Inflammatory macrophage (primary cell): ENCODE measurements at regions not wholly inside any gene's neighbourhood (a gene's known extent, or its start where the extent isn't known, plus 50 kb on each side); places are given as distances from the start of the nearest gene placed in this dataset.

Experiments
- DNase-seq, 2 donors: peaks; one replicate each; pipeline ENCODE4 v3.0.0-alpha.2; 2020 to 2022

- no peak for DNase-seq
These were observed 367.4 kb upstream of the NR5A2 start for GRCh38 chr1:199660071-199660470.

DNA sequence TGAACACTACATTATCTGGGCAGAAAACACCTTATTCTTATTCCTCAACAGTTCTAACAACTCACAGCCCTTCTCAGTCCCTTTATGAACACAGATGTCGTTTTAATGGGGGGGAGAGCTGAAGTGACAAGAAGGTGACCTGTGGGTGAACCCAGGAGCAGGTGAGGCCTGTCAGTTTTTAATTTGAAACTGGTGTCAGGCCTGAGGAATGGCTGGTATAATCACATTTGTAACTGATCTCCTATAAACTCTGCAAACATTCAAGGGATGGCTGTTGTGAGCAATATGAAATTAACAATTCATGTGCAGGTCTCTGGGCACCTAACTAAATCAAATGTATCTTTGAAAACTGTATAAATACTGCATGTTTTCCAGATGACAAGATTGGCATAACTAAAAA, 362.1 kb upstream of the NR5A2 start:
- no peak for DNase-seq

DNA sequence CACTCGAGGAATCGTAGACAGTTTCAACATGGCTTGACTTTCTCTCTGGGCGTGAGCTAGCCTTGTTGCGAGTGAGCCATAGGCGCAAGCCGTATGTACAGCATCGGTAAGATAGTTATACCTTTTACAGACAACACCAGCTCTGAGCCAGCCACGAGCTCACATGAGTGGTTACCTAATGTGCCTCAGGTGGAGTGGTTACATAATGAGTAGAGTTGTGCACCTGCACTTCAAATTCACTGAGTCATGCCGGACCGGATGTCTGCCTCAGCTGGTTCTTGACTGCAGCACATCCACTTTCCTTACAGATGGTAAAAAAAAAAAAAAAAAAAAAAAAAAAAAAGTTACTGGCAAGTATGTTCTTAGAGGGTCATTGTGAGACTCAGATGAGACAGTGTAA, 360.4 kb upstream of the NR5A2 start:
- no peak for DNase-seq

DNA sequence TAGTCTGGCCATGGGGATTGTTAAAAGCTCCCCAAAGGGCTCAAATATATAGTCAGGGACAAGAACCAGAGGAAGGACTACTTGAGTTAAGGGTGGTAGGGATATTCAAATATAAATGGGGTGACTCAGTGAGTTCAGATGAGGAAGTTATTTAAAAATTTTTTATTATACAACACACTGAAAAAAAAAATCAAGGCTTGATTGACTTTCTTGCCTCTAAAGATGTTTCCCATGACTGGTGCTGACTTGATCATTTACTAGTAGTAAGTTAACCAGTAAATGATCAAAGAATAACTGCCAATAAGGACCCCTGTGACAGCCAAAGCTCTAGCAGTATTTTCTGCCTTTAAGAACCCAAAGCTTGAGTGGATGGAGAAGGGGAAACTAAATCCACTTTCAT, 357.6 kb upstream of the NR5A2 start:
- DNase-seq, result no peak

GRCh38 chr1:199671684-199672083, 355.8 kb upstream of the NR5A2 start:
- DNase-seq, result no peak

DNA sequence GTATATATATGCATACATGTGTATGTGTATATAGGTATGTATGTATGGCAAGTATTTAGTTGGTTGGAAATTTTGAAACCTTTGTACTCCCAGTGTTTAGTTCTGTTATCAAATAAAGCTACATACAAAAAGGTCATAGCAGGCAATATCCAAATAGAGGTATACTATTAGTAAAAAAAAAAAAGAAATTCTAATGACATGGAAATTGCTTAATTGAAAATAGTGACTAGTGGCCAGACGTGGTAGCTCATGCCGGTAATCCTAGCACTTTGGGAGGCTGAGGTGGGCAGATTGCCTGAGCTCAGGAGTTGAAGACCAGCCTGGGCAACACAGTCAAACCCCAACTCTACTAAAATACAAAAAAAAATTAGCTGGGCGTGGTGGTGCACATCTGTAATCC, 351.6 kb upstream of the NR5A2 start:
- DNase-seq, result no peak

DNA sequence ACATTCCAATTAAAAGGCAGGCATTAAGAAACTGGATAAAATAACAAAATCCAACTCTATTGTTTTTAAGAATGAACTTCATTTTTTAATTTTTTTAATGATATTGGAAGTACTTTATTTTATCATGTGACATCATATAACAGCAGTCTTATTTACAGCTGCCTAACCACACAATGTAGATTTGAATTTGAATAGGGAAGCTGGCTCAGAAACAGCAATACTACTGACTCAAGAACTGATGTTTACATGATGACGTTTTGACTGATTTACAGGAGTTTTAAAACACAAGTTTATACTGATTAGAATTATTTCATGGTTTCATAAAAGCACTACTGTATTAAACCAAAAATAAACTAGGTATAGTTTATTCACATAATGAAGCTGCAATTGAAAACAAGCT, 348.7 kb upstream of the NR5A2 start:
- DNase-seq, result no peak

- no peak for DNase-seq
These were observed 345.4 kb upstream of the NR5A2 start for GRCh38 chr1:199682081-199682480.

- peak; percentile 60 to 70 for DNase-seq
These were observed 342.7 kb upstream of the NR5A2 start for GRCh38 chr1:199684686-199685273.

- DNase-seq, result no peak
These were observed 342.1 kb upstream of the NR5A2 start for GRCh38 chr1:199685369-199685768.

GRCh38 chr1:199687321-199687720, 340.2 kb upstream of the NR5A2 start:
- DNase-seq, result peak; percentile 13 to 17

GRCh38 chr1:199688133-199688676, 339.3 kb upstream of the NR5A2 start:
- DNase-seq, result no peak

DNA sequence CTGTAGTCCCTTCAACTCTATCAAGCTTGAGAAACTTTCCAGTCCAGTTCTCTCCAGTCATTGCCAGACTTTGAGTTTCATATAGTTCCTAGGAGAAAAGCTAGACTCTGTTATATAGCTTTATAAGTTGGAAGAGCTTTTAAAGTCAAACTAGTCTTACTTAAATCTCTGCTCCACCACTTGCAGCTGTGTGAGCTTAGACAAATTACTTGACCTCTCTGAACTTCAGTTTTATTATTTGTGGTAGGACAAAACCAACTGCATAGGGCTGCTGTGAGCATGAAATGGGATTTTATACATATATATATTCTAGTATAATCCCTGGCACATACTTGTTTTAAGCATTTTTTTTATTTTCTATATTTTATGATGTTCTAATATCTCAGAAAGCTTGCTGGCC, 338.7 kb upstream of the NR5A2 start:
- DNase-seq, result no peak

DNA sequence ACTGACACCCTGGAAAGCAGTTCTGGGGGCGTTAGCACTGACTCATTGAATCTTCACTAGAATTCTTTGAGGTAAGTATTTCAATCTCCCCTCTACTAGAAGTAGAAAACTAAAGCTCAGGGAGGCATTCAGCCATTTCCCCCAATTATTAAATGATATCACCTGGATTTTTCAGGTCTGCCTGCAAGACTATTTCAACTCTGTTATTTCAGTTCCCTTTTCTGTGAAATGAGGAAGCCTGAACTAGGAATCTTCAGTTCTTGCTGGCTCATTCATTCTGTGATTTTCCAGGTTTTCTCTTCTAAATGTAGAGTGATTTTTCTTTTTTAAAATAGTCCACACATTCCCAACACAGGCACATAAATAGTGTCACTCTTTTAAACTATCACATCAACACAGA, 337.0 kb upstream of the NR5A2 start:
- peak in 1 of 2 donors; percentile 18 for DNase-seq

GRCh38 chr1:199691540-199691939, 336.0 kb upstream of the NR5A2 start:
- DNase-seq, result peak; percentile 83 to 94

DNA sequence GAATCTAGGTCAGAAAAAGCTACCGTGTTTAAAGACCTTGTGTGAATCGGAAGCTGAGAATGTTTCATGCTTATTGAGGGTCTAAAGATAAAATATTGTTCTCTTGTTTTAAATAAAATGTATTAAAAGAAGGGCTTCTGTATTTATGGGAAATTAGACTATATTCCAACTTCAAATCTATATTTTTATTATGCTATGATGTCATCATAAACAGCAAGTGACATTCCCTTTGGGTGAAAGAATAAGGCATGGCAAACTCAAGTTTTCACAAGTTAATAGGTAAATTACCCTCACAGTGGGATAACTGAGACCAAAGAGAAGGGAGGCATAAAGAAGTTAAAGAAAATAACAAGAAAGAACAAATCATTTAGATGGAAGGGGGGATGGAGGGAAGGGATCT, 333.8 kb upstream of the NR5A2 start:
- no peak for DNase-seq

GRCh38 chr1:199696225-199696624, 331.3 kb upstream of the NR5A2 start:
- no peak for DNase-seq

GRCh38 chr1:199698222-199698621, 329.3 kb upstream of the NR5A2 start:
- no peak for DNase-seq

- no peak for DNase-seq
These were observed 327.0 kb upstream of the NR5A2 start for GRCh38 chr1:199700551-199700950.

DNA sequence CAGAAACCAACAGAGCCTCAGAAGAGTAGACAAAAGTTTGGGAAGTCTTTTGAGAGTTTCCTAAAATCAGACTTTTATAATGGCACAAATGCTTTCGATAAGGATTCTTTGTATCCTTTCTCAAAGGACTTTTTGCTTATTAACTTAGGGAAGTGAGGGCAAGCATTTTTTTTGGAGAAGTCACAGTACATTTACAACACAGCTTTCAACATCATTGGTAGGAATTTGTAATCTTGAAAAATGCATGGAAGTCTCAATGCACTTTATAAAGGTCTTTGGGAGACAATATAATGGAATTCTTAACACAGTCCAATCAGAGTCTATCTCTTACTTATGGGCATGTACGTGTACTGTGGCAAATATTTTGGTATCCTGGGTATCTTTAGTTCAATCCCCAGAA, 325.8 kb upstream of the NR5A2 start:
- peak; percentile 37 to 79 for DNase-seq

DNA sequence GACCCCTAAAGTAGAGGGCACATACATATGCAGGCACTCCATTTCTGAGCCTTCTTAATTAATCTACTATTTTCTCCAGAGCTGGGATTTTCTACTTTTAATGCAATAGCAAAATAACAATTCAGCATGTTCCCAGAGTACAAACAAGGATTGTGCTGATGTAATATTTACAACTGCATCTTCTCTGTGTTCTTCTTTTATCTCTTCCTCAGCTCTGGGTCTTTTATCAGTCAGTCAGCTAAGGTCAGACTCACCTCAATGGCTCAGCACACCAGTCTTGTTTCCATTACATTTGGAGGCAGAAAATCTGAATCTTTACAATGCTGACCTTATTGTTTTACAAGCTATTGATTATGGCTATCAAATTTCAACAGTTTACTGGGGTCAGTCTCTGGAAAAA, 323.3 kb upstream of the NR5A2 start:
- no peak for DNase-seq

GRCh38 chr1:199705825-199706224, 321.7 kb upstream of the NR5A2 start:
- no peak for DNase-seq

GRCh38 chr1:199706826-199707606, 320.5 kb upstream of the NR5A2 start:
- no peak for DNase-seq

GRCh38 chr1:199710974-199711373, 316.5 kb upstream of the NR5A2 start:
- DNase-seq, result no peak
